HG03520 (cell line): ENCODE measurements at regions not wholly inside any gene's neighbourhood (a gene's known extent, or its start where the extent isn't known, plus 50 kb on each side); places are given as distances from the start of the nearest gene placed in this dataset.
A peak's percentile ranks its signal among the peaks of the same experiment; 100 is the strongest.
"Not testable (repeated sequence)": the region's sequence is repeated elsewhere in the genome, so short reads cannot be mapped to it uniquely, and the experiment has no call there.

Source experiments
- ATAC-seq: cut with Tn5 transposase; IDR thresholded peaks from one replicate; pipeline ENCODE4 v1.9.1; 2021; ENCODE audit warnings: mild to moderate bottlenecking, moderate library complexity; ENCODE audit not compliant: unreplicated experiment

GRCh38 chr5:162931501-162931900 lies 505.9 kb upstream of the CCNG1 start:
- no peak for ATAC-seq

- no peak for ATAC-seq
These were observed 497.4 kb upstream of the CCNG1 start for GRCh38 chr5:162939991-162940390.

- ATAC-seq: no peak
These were observed 488.7 kb upstream of the CCNG1 start for GRCh38 chr5:162948677-162949076.

- no peak for ATAC-seq
These were observed 480.8 kb upstream of the CCNG1 start for GRCh38 chr5:162956570-162956969.

- not testable (repeated sequence) for ATAC-seq
These were observed 473.3 kb upstream of the CCNG1 start for GRCh38 chr5:162964144-162964543.

- ATAC-seq: no peak
These were observed 447.3 kb upstream of the CCNG1 start for GRCh38 chr5:162990063-162990462.

GRCh38 chr5:162990856-162991497 lies 446.4 kb upstream of the CCNG1 start:
- peak; percentile 78 for ATAC-seq

- ATAC-seq: no peak
These were observed 441.8 kb upstream of the CCNG1 start for GRCh38 chr5:162995568-162995967.

GRCh38 chr5:162996053-162996452 lies 441.3 kb upstream of the CCNG1 start:
- ATAC-seq: no peak

GRCh38 chr5:163005949-163006348 lies 431.4 kb upstream of the CCNG1 start:
- ATAC-seq: no peak

- ATAC-seq: no peak
These were observed 414.7 kb upstream of the CCNG1 start for GRCh38 chr5:163022582-163023128.

- no peak for ATAC-seq
These were observed 413.5 kb upstream of the CCNG1 start for GRCh38 chr5:163023846-163024245.

- no peak for ATAC-seq
These were observed 412.5 kb upstream of the CCNG1 start for GRCh38 chr5:163024936-163025335.

GRCh38 chr5:163033656-163034055 lies 403.7 kb upstream of the CCNG1 start:
- no peak for ATAC-seq

GRCh38 chr5:163041254-163041653 lies 396.1 kb upstream of the CCNG1 start:
- ATAC-seq: no peak

GRCh38 chr5:163079618-163080017 lies 357.8 kb upstream of the CCNG1 start:
- no peak for ATAC-seq

GRCh38 chr5:163089230-163089629 lies 348.2 kb upstream of the CCNG1 start:
- ATAC-seq: no peak

GRCh38 chr5:163089926-163090325 lies 347.5 kb upstream of the CCNG1 start:
- no peak for ATAC-seq

GRCh38 chr5:163094492-163095180 lies 342.8 kb upstream of the CCNG1 start:
- ATAC-seq: peak; percentile 93

GRCh38 chr5:163104464-163104863 lies 332.9 kb upstream of the CCNG1 start:
- ATAC-seq: no peak

- ATAC-seq: no peak
These were observed 331.9 kb upstream of the CCNG1 start for GRCh38 chr5:163105456-163105855.

- ATAC-seq: peak; percentile 87
These were observed 331.3 kb upstream of the CCNG1 start for GRCh38 chr5:163106098-163106497.
